WTC11 (cell line): ENCODE measurements at regions not wholly inside any gene's neighbourhood (a gene's known extent, or its start where the extent isn't known, plus 50 kb on each side); places are given as distances from the start of the nearest gene placed in this dataset.
"Not testable (repeated sequence)": the region's sequence is repeated elsewhere in the genome, so short reads cannot be mapped to it uniquely, and the experiment has no call there.

Experiments
- ATAC-seq: fragments of 200-7000 bp; cut with Tn5 transposase; 2 replicates; pipeline ENCODE4 v1.10.0; 2021; ENCODE audit warnings: mild to moderate bottlenecking, moderate library complexity
- CTCF ChIA-PET: fragments of 300-600 bp; sonication (Branson Sonifier 250); formaldehyde crosslinking; loops from one replicate; lab custom pipeline; 2021; ENCODE audit warnings: antibody characterized with exemption; lab: Charles Lee
- POLR2A ChIA-PET: fragments of 350-600 bp; sonication (Branson Sonifier 250); formaldehyde crosslinking; loops from one replicate; lab custom pipeline; 2021; ENCODE audit warnings: antibody characterized with exemption; lab: Charles Lee
- DNase-seq: peaks from one replicate; pipeline ENCODE4 v3.0.0; 2021; ENCODE audit warnings: low spot score
- H3K27ac Mint-ChIP-seq: 2 replicates; pipeline ENCODE4 v1.8.0; 2021; ENCODE audit warnings: mixed read lengths
- H3K27me3 Mint-ChIP-seq: 2 replicates; pipeline ENCODE4 v1.8.0; 2021; ENCODE audit warnings: low read depth, mild to moderate bottlenecking, moderate library complexity, mixed read lengths
- H3K36me3 Mint-ChIP-seq: 2 replicates; pipeline ENCODE4 v1.8.0; 2021; ENCODE audit warnings: mixed read lengths
- H3K4me1 Mint-ChIP-seq: 2 replicates; pipeline ENCODE4 v1.8.0; 2022; ENCODE audit warnings: mixed read lengths
- H3K4me3 Mint-ChIP-seq: 2 replicates; pipeline ENCODE4 v1.8.0; 2021; ENCODE audit warnings: mild to moderate bottlenecking, moderate library complexity, mixed read lengths
- H3K9me3 Mint-ChIP-seq: 2 replicates; pipeline ENCODE4 v1.8.0; 2021; ENCODE audit warnings: mixed read lengths
- ARID4B ChIP-seq: sonication (generic); formaldehyde crosslinking; IDR thresholded peaks from 2 replicates; pipeline ENCODE4 v1.8.0; 2023; ENCODE audit warnings: missing genetic modification reagents, mild to moderate bottlenecking, borderline replicate concordance
- CREB1 ChIP-seq: sonication (generic); formaldehyde crosslinking; IDR thresholded peaks from 2 replicates; pipeline ENCODE4 v1.8.0; 2023; ENCODE audit warnings: mild to moderate bottlenecking, missing genetic modification reagents
- ESRRA ChIP-seq: sonication (generic); formaldehyde crosslinking; IDR thresholded peaks from 2 replicates; pipeline ENCODE4 v1.8.1; 2022; ENCODE audit warnings: mild to moderate bottlenecking, missing genetic modification reagents, borderline replicate concordance
- HMGA2 ChIP-seq: fragments of 250-450 bp; sonication (Bioruptor Pico); IDR thresholded peaks from 2 replicates; pipeline ENCODE4 v1.4.0; 2021; ENCODE audit warnings: mild to moderate bottlenecking, moderate library complexity
- IRF2 ChIP-seq: sonication (generic); formaldehyde crosslinking; IDR thresholded peaks from 2 replicates; pipeline ENCODE4 v1.8.0; 2022; ENCODE audit warnings: low read depth, missing genetic modification reagents, borderline replicate concordance
- JUN ChIP-seq: sonication (generic); formaldehyde crosslinking; IDR thresholded peaks from 2 replicates; pipeline ENCODE4 v1.8.0; 2023; ENCODE audit warnings: mild to moderate bottlenecking, missing genetic modification reagents
- MAX ChIP-seq: sonication (generic); formaldehyde crosslinking; IDR thresholded peaks from 2 replicates; pipeline ENCODE4 v1.8.0; 2022; ENCODE audit warnings: mild to moderate bottlenecking, missing genetic modification reagents
- MYBL2 ChIP-seq: sonication (generic); formaldehyde crosslinking; IDR thresholded peaks from 2 replicates; pipeline ENCODE4 v1.8.1; 2023; ENCODE audit warnings: mild to moderate bottlenecking, moderate library complexity, missing genetic modification reagents
- NFATC4 ChIP-seq: fragments of 250-450 bp; sonication (Bioruptor Pico); IDR thresholded peaks from 2 replicates; pipeline ENCODE4 v1.9.0; 2021; ENCODE audit warnings: mild to moderate bottlenecking
- TP53 ChIP-seq: sonication (generic); formaldehyde crosslinking; IDR thresholded peaks from 2 replicates; pipeline ENCODE4 v1.8.1; 2023; ENCODE audit warnings: mild to moderate bottlenecking, missing genetic modification reagents
- ZBTB21 ChIP-seq: sonication (generic); formaldehyde crosslinking; IDR thresholded peaks from 2 replicates; pipeline ENCODE4 v1.8.1; 2023; ENCODE audit warnings: mild to moderate bottlenecking, missing genetic modification reagents, borderline replicate concordance
- ZNF138 ChIP-seq: sonication (generic); formaldehyde crosslinking; conservative IDR thresholded peaks from 2 replicates; pipeline ENCODE4 v1.8.1; 2022; ENCODE audit warnings: mild to moderate bottlenecking, moderate library complexity, missing genetic modification reagents
- ZNF232 ChIP-seq: sonication (generic); formaldehyde crosslinking; IDR thresholded peaks from 2 replicates; pipeline ENCODE4 v1.8.0; 2022; ENCODE audit warnings: mild to moderate bottlenecking, missing genetic modification reagents
- TF ChIP-seq, protein P1 (sequence below): fragments of 250-450 bp; sonication (Bioruptor Pico); IDR thresholded peaks from 2 replicates; pipeline ENCODE4 v2.1.2; 2022; ENCODE audit warnings: mild to moderate bottlenecking, moderate library complexity
- TF ChIP-seq, protein P2 (sequence below): sonication (generic); formaldehyde crosslinking; IDR thresholded peaks from 2 replicates; pipeline ENCODE4 v1.8.1; 2022; ENCODE audit warnings: missing genetic modification reagents, borderline replicate concordance
- TF ChIP-seq, protein P3 (sequence below): sonication (generic); formaldehyde crosslinking; IDR thresholded peaks from 2 replicates; pipeline ENCODE4 v1.8.1; 2023; ENCODE audit warnings: mild to moderate bottlenecking, moderate library complexity, missing genetic modification reagents
- TF ChIP-seq, protein P4 (sequence below): fragments of 250-450 bp; sonication (Bioruptor Pico); conservative IDR thresholded peaks from 2 replicates; pipeline ENCODE4 v1.9.0; 2021; ENCODE audit warnings: mild to moderate bottlenecking

- no peak for TF ChIP-seq MYBL2 (CRISPR knock-in tag)
These were observed 267.8 kb upstream of the ANKRD50 start (continued) for GRCh38 chr4:124980276-124980752.

GRCh38 chr4:124978536-124978935 lies 266.0 kb upstream of the ANKRD50 start:
- H3K4me3 Mint-ChIP-seq, POLR2A ChIA-PET, H3K4me1 Mint-ChIP-seq, CTCF ChIA-PET, H3K36me3 Mint-ChIP-seq, DNase-seq, H3K27ac Mint-ChIP-seq, ATAC-seq, H3K27me3 Mint-ChIP-seq, H3K9me3 Mint-ChIP-seq: not testable (repeated sequence)

DNA sequence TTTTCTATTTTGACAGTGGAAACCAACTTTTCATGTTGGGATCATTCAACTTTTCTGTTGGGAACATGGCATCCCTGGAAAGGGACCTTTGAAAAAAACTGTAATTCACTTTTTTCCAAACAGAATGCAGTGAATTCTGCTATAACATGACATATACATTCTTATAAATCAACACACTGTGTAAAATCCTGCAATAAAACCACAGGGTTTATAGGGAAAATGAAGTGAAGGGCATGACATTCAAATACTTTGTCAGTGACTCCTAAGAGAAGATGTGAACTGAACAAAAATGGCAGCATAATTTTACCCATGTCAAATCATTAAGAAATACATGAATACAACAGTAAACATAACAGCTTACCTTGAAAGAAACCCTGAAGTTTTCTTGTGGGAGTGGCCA lies 264.5 kb upstream of the ANKRD50 start:
- POLR2A ChIA-PET, result no interaction called here

GRCh38 chr4:124974152-124974551 lies 261.6 kb upstream of the ANKRD50 start:
- no peak for DNase-seq
- H3K27ac Mint-ChIP-seq, result no peak overlapping the region
- CTCF ChIA-PET, result no interaction called here
- no peak overlapping the region for H3K4me3 Mint-ChIP-seq
- peaks cover 4% of the 10 kb centered on the region for H3K4me1 Mint-ChIP-seq
- H3K27me3 Mint-ChIP-seq, result no peaks in the 10 kb centered on the region
- POLR2A ChIA-PET, result no interaction called here
- H3K36me3 Mint-ChIP-seq, result peaks cover 6% of the 10 kb centered on the region; the same call in 1 of the 2 replicates
- no peak for ATAC-seq
- H3K9me3 Mint-ChIP-seq, result peaks cover 14% of the 10 kb centered on the region
- TF ChIP-seq ARID4B (CRISPR knock-in tag) (no peak), TP53 (no peak), ZBTB21 (no peak), CREB1 (CRISPR knock-in tag) (no peak), ESRRA (CRISPR knock-in tag) (no peak)
- TF ChIP-seq, protein P1, sequence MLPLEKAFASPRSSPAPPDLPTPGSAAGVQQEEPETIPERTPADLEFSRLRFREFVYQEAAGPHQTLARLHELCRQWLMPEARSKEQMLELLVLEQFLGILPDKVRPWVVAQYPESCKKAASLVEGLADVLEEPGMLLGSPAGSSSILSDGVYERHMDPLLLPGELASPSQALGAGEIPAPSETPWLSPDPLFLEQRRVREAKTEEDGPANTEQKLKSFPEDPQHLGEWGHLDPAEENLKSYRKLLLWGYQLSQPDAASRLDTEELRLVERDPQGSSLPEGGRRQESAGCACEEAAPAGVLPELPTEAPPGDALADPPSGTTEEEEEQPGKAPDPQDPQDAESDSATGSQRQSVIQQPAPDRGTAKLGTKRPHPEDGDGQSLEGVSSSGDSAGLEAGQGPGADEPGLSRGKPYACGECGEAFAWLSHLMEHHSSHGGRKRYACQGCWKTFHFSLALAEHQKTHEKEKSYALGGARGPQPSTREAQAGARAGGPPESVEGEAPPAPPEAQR (CRISPR knock-in tag), result no peak

More for the DNA sequence above, 264.5 kb upstream of the ANKRD50 start:
- Mint-ChIP-seq H3K4me3 (no peak overlapping the region), H3K9me3 (no peaks in the 10 kb centered on the region), H3K4me1 (peaks cover 4% of the 10 kb centered on the region), H3K27ac (no peak overlapping the region), H3K36me3 (no peaks in the 10 kb centered on the region), H3K27me3 (no peaks in the 10 kb centered on the region)
- TF ChIP-seq, protein P2, sequence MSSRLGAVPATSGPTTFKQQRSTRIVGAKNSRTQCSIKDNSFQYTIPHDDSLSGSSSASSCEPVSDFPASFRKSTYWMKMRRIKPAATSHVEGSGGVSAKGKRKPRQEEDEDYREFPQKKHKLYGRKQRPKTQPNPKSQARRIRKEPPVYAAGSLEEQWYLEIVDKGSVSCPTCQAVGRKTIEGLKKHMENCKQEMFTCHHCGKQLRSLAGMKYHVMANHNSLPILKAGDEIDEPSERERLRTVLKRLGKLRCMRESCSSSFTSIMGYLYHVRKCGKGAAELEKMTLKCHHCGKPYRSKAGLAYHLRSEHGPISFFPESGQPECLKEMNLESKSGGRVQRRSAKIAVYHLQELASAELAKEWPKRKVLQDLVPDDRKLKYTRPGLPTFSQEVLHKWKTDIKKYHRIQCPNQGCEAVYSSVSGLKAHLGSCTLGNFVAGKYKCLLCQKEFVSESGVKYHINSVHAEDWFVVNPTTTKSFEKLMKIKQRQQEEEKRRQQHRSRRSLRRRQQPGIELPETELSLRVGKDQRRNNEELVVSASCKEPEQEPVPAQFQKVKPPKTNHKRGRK (CRISPR knock-in tag), result no peak
- TF ChIP-seq ZNF232 (CRISPR knock-in tag) (no peak), NFATC4 (CRISPR knock-in tag) (no peak), ZNF138 (CRISPR knock-in tag) (no peak), IRF2 (no peak), JUN (no peak), HMGA2 (CRISPR knock-in tag) (no peak), MAX (CRISPR knock-in tag) (no peak)
- TF ChIP-seq, protein P1 (CRISPR knock-in tag), result no peak
- TF ChIP-seq, protein P3, sequence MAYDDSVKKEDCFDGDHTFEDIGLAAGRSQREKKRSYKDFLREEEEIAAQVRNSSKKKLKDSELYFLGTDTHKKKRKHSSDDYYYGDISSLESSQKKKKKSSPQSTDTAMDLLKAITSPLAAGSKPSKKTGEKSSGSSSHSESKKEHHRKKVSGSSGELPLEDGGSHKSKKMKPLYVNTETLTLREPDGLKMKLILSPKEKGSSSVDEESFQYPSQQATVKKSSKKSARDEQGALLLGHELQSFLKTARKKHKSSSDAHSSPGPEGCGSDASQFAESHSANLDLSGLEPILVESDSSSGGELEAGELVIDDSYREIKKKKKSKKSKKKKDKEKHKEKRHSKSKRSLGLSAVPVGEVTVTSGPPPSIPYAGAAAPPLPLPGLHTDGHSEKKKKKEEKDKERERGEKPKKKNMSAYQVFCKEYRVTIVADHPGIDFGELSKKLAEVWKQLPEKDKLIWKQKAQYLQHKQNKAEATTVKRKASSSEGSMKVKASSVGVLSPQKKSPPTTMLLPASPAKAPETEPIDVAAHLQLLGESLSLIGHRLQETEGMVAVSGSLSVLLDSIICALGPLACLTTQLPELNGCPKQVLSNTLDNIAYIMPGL (CRISPR knock-in tag), result no peak
- TF ChIP-seq, protein P4, sequence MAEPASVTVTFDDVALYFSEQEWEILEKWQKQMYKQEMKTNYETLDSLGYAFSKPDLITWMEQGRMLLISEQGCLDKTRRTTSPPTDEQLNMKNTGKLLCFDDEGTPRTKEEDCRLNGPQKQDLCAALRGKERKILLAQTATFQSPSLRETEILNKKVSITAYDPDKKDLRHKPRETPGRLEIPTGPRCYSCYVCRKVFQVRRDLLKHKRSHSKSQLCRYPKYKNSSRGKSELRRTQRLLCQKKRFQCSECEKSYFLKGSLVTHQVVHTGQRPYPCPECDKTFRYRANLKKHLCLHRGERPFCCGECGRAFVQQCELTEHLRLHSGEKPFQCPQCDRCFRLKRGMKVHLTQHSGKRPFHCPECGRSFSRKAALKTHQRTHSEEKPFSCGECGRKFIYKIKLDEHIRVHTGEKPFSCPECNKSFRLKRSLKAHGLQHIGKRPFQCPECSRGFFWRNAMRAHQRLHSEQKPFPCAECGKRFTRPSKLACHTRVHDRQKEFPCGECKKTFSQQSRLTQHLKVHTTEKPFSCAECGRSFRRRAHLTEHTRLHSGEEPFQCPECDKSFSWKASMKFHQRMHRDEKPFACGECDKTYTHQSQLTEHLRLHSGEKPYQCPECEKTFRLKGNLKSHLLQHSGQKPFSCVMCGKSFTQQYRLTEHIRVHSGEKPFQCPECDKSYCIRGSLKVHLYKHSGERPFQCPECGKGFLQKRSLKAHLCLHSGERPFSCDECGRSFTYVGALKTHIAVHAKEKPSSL (CRISPR knock-in tag), result no peak
- DNase-seq, result no peak
- CTCF ChIA-PET, result no interaction called here
- no peak for ATAC-seq
